NT2/D1 (cell line): ENCODE measurements at regions not wholly inside any gene's neighbourhood (a gene's known extent, or its start where the extent isn't known, plus 50 kb on each side); places are given as distances from the start of the nearest gene placed in this dataset.
"Not testable (repeated sequence)": the region's sequence is repeated elsewhere in the genome, so short reads cannot be mapped to it uniquely, and the experiment has no call there.

ENCODE experiments used
- SUZ12 ChIP-seq: IDR thresholded peaks from 2 replicates; pipeline ENCODE4 v1.6.1; 2011; ENCODE audit not compliant: insufficient read length, insufficient read depth; ENCODE audit errors: extremely low read depth
- YY1 ChIP-seq: IDR thresholded peaks from 2 replicates; pipeline ENCODE4 v1.6.1; 2011; ENCODE audit not compliant: insufficient read length, insufficient read depth
- ZNF274 ChIP-seq: IDR thresholded peaks from 2 replicates; pipeline ENCODE4 v1.6.1; 2011; ENCODE audit warnings: mild to moderate bottlenecking, low read depth, low read length

GRCh38 chr6:67878216-67878615, 756.9 kb upstream of the ADGRB3 start:
- TF ChIP-seq ZNF274, YY1, SUZ12: not testable (repeated sequence)
